ENCODE measurements at regions not wholly inside any gene's neighbourhood (a gene's known extent, or its start where the extent isn't known, plus 50 kb on each side); places are given as distances from the start of the nearest gene placed in this dataset.

DNA sequence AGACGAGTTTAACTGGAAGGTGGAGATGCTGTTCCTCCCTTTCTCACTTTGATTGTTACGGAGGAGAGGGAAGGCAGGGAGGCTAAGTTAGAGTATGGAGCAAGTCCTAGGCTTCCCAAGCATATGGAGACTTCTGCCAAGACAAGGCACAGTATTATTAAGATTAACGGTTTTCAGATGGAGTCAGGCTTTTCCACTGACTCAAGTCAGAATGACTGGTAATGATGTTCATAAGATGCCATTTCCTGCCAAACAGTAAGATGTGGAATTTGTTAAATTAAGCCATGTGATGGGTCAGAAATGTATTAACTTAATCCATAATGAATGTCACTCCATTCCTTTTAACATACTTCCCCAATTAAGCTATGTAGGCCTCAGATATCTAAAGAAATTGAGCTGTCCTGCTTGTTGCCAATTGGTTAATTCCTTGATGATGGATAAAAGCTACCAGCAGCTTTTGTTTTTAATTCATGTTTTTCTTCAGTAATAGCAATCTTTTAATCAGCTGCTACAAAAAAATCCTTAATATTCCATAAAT is 383.7 kb downstream of the ZNF521 start:
- TF ChIP-seq BACH2 (CRISPR knock-in tag; IDR thresholded peaks at IDR 0.05; ENCODE audit: borderline replicate concordance) (no peak), ARNTL (CRISPR knock-in tag; IDR thresholded peaks at IDR 0.05; ENCODE audit: borderline replicate concordance, low read depth) (no peak), ZFP3 (CRISPR knock-in tag; IDR thresholded peaks at IDR 0.05) (no peak), GLIS3 (CRISPR knock-in tag; IDR thresholded peaks at IDR 0.05) (no peak), ZFP30 (CRISPR knock-in tag; IDR thresholded peaks at IDR 0.05) (no peak), ESRRG (CRISPR knock-in tag; IDR thresholded peaks at IDR 0.05) (no peak), ZNF70 (CRISPR knock-in tag; IDR thresholded peaks at IDR 0.05) (no peak), RARB (CRISPR knock-in tag; IDR thresholded peaks at IDR 0.05) (no peak), SNAI2 (CRISPR knock-in tag; IDR thresholded peaks at IDR 0.05) (no peak), ZC3H10 (CRISPR knock-in tag; IDR thresholded peaks at IDR 0.05) (no peak)
- TF ChIP-seq, protein P1, sequence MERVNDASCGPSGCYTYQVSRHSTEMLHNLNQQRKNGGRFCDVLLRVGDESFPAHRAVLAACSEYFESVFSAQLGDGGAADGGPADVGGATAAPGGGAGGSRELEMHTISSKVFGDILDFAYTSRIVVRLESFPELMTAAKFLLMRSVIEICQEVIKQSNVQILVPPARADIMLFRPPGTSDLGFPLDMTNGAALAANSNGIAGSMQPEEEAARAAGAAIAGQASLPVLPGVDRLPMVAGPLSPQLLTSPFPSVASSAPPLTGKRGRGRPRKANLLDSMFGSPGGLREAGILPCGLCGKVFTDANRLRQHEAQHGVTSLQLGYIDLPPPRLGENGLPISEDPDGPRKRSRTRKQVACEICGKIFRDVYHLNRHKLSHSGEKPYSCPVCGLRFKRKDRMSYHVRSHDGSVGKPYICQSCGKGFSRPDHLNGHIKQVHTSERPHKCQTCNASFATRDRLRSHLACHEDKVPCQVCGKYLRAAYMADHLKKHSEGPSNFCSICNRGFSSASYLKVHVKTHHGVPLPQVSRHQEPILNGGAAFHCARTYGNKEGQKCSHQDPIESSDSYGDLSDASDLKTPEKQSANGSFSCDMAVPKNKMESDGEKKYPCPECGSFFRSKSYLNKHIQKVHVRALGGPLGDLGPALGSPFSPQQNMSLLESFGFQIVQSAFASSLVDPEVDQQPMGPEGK (CRISPR knock-in tag; IDR thresholded peaks at IDR 0.05; ENCODE audit: borderline replicate concordance) = no peak

Data from SK-N-SH treated with all-trans-retinoic acid at 6 μM for 48 hours (cell line).